ENCODE measurements at regions not wholly inside any gene's neighbourhood (a gene's known extent, or its start where the extent isn't known, plus 50 kb on each side); places are given as distances from the start of the nearest gene placed in this dataset.

- dilution Hi-C loops (cut with HindIII; ENCODE audit: low sequenced_read_pairs, unreplicated experiment) (no loop called here), in situ Hi-C loops (cut with MboI; ENCODE audit: low sequenced_read_pairs) (no loop called here), intact Hi-C loops (cut with micrococcal nuclease) (no loop called here)
- TF ChIP-seq NFE2L2 (IDR thresholded peaks at IDR 0.05; ENCODE audit: low read depth, low read length) (no peak), POLR2A (IDR thresholded peaks at IDR 0.05; ENCODE audit: low read depth, low read length) (no peak), RFX5 (IDR thresholded peaks at IDR 0.05; ENCODE audit: low read depth, low read length) (no peak), RCOR1 (IDR thresholded peaks at IDR 0.05; ENCODE audit: insufficient replicate concordance, low read length) (no peak), CTCF (conservative IDR thresholded peaks at IDR 0.05; ENCODE audit: low read depth, low read length) (no peak), SMC3 (IDR thresholded peaks at IDR 0.05; ENCODE audit: low read depth, low read length) (no peak), MAZ (IDR thresholded peaks at IDR 0.05; ENCODE audit: borderline replicate concordance, low read depth, low read length) (no peak), MAFK (IDR thresholded peaks at IDR 0.05; ENCODE audit: low read depth, low read length) (no peak)
- TF ChIP-seq, protein P1, sequence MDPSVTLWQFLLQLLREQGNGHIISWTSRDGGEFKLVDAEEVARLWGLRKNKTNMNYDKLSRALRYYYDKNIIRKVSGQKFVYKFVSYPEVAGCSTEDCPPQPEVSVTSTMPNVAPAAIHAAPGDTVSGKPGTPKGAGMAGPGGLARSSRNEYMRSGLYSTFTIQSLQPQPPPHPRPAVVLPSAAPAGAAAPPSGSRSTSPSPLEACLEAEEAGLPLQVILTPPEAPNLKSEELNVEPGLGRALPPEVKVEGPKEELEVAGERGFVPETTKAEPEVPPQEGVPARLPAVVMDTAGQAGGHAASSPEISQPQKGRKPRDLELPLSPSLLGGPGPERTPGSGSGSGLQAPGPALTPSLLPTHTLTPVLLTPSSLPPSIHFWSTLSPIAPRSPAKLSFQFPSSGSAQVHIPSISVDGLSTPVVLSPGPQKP (IDR thresholded peaks at IDR 0.05; ENCODE audit: borderline replicate concordance, low read depth, low read length): no peak
- TF ChIP-seq, protein P2, sequence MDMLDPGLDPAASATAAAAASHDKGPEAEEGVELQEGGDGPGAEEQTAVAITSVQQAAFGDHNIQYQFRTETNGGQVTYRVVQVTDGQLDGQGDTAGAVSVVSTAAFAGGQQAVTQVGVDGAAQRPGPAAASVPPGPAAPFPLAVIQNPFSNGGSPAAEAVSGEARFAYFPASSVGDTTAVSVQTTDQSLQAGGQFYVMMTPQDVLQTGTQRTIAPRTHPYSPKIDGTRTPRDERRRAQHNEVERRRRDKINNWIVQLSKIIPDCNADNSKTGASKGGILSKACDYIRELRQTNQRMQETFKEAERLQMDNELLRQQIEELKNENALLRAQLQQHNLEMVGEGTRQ (IDR thresholded peaks at IDR 0.05; ENCODE audit: low read depth, low read length): no peak
- Histone ChIP-seq H4K5ac (ENCODE audit: low read depth, low read length) (no peak overlapping the region), H2BK15ac (ENCODE audit: low read depth, low read length) (no peak overlapping the region), H3K36me3 (ENCODE audit: control insufficient read depth, insufficient read depth, low read length) (no peaks in the 10 kb centered on the region), H2AK5ac (ENCODE audit: low read depth, low read length) (no peak overlapping the region), H3K4me3 (ENCODE audit: insufficient read depth, low read depth, low read length) (no peak overlapping the region), H3K4me1 (ENCODE audit: control insufficient read depth, insufficient read depth, low read length) (no peaks in the 10 kb centered on the region), H4K20me1 (ENCODE audit: insufficient read depth, low read length) (no peaks in the 10 kb centered on the region), H3K56ac (ENCODE audit: extremely low read depth, insufficient read depth, low read length) (no peak overlapping the region), H3K14ac (replicated peaks; ENCODE audit: low read depth, low read length) (no peak overlapping the region), H3K27ac (ENCODE audit: insufficient read depth, low read length) (no peak overlapping the region), H2AK9ac (replicated peaks; ENCODE audit: low read depth, low read length, poor library complexity) (no peak overlapping the region), H2BK120ac (ENCODE audit: low read depth, low read length) (no peak overlapping the region), H3K27me3 (ENCODE audit: control insufficient read depth, insufficient read depth, low read length) (no peaks in the 10 kb centered on the region), H3K18ac (ENCODE audit: low read depth, low read length) (no peak overlapping the region), H2BK20ac (ENCODE audit: low read depth, low read length) (no peak overlapping the region), H4K8ac (ENCODE audit: low read depth in 2 of 2, low read length in 2 of 2) (no peak overlapping the region), H3K4ac (ENCODE audit: low read depth, low read length) (no peak overlapping the region), H3K4me2 (ENCODE audit: low read depth, low read length) (no peak overlapping the region), H2BK5ac (ENCODE audit: low read depth, low read length, poor library complexity, severe bottlenecking) (no peak overlapping the region), H3K9me3 (ENCODE audit: control insufficient read depth, insufficient read depth, low read length) (no peaks in the 10 kb centered on the region), H2AFZ (replicated peaks; ENCODE audit: low read length, poor library complexity) (no peak overlapping the region), H3K79me1 (ENCODE audit: low read depth in 1 of 2, low read length in 2 of 2) (no peaks in the 10 kb centered on the region), H3K23ac (ENCODE audit: low read depth, low read length) (no peak overlapping the region), H4K91ac (ENCODE audit: insufficient read depth, low read depth, low read length) (no peak overlapping the region), H3K9me1 (ENCODE audit: insufficient read depth, low read length) (no peaks in the 10 kb centered on the region), H3K9ac (ENCODE audit: low read depth, low read length) (no peak overlapping the region)
- ATAC-seq (ENCODE audit: low read depth) (no peak), DNase-seq (no peak)
- ChIA-PET POLR2A (ENCODE audit: unreplicated experiment) (no interaction called here), CTCF (no interaction called here)
- 20% methylated on average over 1 of the region's 6 CpGs; no CpG with 5 or more reads in 1 of the 2 experiments for WGBS, 2 experiments (ENCODE audit: extremely low coverage in 2 of 2, insufficient read length in 1 of 2)
- no TSS peak for BruUV-seq (replicated peaks)
Measured at GRCh38 chr14:65854215-65854614, 441.7 kb downstream of the FUT8 start.
